SHP77 (cell line): ENCODE measurements at regions not wholly inside any gene's neighbourhood (a gene's known extent, or its start where the extent isn't known, plus 50 kb on each side); places are given as distances from the start of the nearest gene placed in this dataset.

Experiments used
- DNase-seq, 2 experiments: peaks; one replicate each; lab custom pipeline; 2025; lab: John Stamatoyannopoulos, UW

GRCh38 chr14:45619831-45620230 lies 366.8 kb upstream of the MIS18BP1 start:
- no peak for DNase-seq

DNA sequence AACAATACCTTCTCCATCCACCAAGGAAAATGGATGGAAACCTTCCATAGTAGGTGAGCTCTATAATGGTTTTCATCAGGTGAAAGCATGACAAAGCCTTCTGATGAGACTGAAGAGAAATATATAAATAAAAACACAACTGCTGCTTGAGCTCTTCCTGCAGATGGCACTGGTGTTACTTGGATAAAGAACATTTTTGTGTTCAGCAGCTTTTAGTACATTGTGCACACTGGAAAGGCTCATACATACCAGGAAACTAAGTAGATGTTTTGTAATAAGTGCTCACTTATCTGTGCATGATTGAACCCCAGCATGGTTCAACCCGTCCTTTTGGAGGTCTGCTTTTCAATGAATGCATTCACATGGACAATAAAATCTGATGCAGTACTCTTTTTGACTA lies 357.3 kb upstream of the MIS18BP1 start:
- DNase-seq: peak in 1 of 2 experiments; percentile 26

- DNase-seq: peak; percentile 2 to 11
Observed at GRCh38 chr14:45587142-45587541, 334.1 kb upstream of the MIS18BP1 start.

DNA sequence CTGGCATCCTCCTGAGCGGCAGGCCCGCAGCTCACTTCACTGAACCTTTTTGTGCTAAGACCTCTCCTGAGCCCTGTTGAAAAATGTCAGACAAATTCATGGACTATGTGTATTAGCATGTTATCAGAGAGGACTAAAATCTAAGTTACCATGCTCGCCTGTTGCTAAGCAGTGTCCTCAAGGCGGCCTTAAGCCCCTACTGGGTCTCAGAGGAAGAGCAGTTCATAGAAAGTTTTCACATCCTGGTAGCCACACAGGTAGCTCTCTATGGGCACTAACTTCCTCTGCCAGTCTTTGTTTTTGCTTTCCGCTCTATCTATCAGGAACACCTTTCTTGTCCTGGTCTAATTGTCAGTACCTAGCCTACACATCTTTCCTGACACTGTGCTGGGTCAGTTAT lies 306.6 kb upstream of the MIS18BP1 start:
- DNase-seq: no peak

GRCh38 chr14:45558183-45558582 lies 305.2 kb upstream of the MIS18BP1 start:
- DNase-seq: no peak

- DNase-seq: no peak
Observed at GRCh38 chr14:45553981-45554380, 301.0 kb upstream of the MIS18BP1 start.

DNA sequence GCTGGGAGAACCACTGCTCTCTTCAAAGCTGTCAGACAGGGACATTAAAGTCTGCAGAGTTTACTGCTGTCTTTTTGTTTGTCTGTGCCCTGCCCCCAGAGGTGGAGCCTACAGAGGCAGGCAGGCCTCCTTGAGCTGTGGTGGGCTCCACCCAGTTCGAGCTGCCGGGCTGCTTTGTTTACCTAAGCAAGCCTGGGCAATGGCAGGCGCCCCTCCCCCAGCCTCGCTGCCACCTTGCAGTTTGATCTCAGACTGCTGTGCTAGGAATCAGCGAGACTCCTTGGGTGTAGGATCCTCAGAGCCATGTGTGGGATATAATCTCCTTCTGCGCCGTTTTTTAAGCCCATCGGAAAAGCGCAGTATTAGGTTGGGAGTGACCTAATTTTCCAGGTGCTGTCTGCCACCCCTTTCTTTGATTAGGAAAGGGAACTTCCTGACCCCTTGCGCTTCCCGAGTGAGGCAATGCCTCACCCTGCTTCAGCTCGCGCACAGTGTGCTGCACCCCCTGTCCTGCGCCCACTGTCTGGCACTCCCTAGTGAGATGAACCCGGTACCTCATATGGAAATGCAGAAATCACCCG lies 298.3 kb upstream of the MIS18BP1 start:
- peak in 1 of 2 experiments; percentile 45 for DNase-seq

DNA sequence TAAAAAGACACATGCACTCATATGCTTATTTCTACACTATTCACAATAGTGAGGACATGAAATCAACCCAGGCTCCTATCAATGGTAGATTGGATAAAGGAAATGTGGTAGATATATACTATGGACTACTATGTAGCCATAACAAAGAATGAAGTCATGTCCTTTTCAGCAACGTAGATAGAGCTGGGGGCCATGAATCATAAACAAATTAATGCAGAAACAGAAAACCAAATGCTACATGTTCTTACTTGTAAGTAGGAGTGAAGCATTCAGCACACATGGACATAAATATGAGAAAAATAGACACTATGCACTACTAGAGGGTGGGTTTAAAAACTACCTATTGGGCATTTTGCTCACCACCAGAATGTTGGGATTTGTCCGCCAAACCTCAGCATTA lies 278.0 kb upstream of the MIS18BP1 start:
- no peak for DNase-seq

DNA sequence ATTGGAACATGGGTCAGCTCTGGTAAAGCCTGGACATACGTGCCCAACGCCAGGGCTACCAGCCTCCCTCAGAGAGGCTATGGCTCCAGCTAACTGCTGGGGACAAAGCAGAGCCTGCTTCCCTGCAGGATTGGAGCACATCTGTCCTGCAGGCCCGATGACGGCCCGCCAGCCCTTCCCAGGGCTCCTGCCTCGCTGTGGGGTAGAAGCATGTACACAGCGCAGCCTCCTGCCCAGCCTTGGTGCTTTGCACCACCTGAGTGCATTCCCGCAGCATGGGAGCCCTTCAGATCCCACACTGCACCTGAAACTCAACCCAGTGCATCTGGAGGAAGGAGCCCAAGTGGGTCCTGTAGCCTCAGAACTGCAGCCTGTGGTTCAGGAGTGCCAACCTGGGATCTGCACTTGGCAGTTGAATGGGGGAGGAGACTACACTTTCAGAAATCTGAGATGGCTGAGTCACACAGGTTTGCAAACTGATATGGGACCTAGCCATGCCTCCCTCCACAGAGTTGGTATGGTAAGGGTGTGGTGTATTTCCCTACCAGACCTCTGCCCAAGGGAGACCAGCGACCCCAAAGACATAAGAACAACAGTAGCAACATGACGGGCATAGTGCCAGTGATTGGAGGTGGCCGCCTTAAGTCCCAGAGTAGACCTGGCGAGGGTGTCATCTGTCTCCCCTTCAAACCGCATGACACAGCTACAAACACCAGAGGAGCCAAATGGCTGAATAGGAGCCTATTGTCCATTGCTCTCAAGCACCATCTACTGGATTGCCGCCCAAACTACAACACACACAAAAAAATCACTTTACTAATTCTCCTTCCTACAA lies 273.9 kb upstream of the MIS18BP1 start:
- DNase-seq: peak; percentile 66 to 71

DNA sequence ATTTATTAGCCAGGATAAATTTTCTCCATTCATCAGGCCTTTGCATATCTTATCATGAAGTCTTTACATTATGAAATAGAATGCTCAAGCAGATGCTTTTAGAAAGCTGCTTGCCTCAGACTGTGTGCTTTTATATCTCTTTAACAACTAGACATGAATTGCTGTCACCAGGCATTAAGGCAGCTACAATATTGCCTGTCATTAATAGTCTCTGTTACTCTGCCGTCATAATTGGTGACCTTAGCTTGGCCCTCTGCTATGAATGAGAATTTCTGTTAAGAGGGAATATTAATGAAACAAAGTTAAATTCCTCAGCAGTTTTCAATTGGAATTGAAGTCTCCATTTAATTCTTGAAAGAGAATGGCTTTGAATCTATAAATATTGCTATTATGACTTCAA lies 266.8 kb upstream of the MIS18BP1 start:
- DNase-seq: no peak

DNA sequence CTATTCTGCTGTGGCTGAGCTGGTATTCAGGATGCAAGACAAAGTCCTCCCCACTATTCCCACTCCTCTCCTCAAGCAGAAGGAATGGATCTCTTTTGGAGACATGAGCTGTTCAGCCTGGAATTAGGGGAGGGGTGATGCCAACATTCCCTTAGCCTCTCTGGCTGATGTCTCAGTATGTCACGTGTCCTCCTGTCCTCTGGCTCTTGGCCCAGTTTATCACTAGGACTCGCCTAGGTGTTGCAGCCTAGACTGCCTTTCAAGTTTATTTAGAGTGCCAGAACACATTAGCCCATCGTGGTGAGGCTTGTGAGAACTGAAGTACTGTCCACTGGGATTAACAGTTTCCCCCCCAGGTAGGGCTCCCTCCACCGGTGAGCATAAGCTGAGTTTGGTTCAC lies 239.9 kb upstream of the MIS18BP1 start:
- DNase-seq: no peak

- no peak for DNase-seq
Observed at GRCh38 chr14:45491914-45492313, 238.9 kb upstream of the MIS18BP1 start.

- no peak for DNase-seq
Observed at GRCh38 chr14:45486599-45486998, 233.6 kb upstream of the MIS18BP1 start.

DNA sequence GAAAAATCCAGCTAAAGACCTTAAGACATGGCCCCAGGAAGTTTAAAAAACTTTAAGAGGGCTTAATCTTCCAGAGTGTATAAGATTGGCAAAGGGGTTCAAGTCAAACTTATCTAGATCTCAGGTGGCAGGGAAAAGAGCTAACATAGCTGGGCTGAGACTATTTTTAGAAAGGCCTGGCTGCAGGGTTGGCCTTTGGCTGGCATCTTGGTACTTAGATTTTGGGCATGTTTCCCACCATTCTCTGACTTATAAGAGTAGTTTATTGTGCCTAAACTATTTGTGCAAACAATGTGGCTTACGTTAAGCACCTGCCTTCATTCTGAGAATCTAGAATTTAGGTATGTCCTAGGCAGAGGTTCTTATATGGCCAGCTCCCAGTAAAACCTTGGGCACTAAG lies 214.0 kb upstream of the MIS18BP1 start:
- DNase-seq: no peak

DNA sequence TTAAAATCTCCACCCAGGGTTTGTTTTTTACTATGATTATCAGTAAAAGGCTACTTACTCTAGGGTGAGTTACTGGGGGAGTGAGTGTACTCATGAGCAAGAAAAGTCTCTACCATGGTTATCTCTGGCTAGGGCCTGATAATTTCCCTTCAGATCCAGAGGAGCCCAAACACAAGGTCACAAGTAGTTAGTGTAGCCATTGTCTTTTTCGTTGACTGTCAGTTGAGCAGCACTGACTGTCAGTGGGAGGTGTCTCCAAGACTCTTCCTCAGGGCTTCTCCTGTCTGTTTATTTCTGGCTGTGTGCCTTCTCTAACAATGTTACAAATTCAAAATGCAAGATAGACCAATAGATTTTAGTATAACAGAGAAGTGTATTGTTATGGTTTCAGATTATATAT lies 181.2 kb upstream of the MIS18BP1 start:
- DNase-seq: no peak

DNA sequence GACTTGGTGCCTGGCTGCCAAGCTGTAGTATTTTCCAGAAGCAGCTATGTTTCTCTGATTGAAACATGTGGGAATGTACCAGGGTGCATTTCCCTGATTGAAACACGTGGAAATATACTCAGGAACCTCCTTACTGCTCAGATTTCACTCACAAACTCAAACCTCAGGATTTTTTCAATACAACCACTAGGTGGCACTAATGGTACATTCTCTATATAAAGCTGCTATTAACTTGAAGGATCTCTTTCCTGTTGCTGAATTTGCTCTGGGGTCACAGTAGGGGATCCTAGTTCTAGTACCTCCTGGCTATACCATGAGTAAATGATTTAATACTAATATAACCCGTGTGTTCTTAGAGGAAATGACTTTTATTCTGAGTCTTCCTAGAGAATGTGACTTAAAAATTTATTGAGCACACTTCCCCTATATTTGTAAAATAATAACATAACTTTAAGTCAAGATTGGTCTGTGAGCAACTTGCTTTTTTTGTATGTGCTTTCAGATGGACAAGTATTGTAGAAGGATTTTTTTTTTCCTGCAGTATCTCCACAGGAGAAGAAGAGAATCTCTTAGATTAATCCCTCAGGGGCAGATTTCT lies 173.8 kb upstream of the MIS18BP1 start:
- DNase-seq: peak; percentile 39 to 56

DNA sequence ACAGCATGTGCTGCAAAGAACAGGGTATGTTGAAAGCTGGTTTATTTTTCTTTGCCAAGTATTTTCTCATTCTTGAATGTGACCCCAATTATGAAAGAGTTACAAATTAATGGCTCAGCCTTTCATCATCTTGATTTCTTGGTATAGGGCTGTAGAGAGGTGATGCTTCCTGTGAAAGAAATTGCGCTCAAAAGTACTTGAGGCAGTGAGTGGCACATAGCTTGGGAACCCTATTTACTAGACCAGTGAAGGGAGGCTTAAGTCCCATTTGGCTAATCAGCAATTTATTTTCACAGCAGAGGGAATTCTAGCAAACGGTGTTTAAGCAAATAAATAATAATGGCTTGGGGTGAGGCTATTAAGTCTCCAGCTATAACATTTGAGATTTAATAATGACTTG lies 153.9 kb upstream of the MIS18BP1 start:
- no peak for DNase-seq

- no peak for DNase-seq
Observed at GRCh38 chr14:45400950-45401640, 148.1 kb upstream of the MIS18BP1 start.

GRCh38 chr14:45400509-45400908 lies 147.5 kb upstream of the MIS18BP1 start:
- no peak for DNase-seq

DNA sequence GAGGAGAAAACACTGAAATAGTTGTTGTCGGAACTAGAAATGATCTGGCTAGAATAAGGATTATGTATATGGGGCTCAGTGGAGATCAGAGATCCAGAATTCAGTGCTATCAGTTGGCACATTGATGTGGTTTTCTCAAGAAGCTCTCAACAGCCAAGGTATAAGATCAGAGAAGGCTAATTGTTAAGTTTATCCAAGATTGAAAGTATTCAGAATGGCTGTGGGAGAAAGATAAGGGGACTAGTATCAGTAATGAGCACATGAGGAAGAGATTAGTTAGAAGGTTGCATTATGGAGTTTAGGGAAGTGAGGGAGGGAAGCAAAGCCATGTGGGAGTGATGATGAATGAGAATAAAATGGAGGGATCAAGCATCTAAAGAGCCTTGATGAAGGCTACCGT lies 128.1 kb upstream of the MIS18BP1 start:
- DNase-seq: no peak

DNA sequence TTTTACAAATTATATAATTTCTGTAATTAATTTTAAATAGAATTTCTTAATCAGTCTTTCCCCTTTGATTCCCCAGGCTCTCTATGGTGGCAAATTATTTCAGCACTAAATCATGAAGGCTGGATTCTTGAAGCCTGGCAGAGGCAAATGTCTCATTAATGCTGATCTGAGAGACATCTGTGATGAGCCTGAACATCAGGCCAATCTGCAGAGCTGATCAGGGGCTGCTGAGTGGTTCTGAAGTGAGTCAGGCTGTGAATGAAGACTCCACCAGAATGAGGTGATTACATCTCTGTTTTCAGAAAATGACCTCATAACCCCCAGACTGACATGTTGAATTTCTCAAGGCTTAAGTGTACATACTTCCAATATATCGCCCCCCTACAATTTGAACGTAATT lies 124.2 kb upstream of the MIS18BP1 start:
- no peak for DNase-seq

- DNase-seq: no peak
Observed at GRCh38 chr14:45373877-45374276, 120.9 kb upstream of the MIS18BP1 start.
